ENCODE measurements at regions not wholly inside any gene's neighbourhood (a gene's known extent, or its start where the extent isn't known, plus 50 kb on each side); places are given as distances from the start of the nearest gene placed in this dataset.

- in situ Hi-C loops (cut with MboI; ENCODE audit: low sequenced_read_pairs, unreplicated experiment) = no loop called here
- TF ChIP-seq CTCF (IDR thresholded peaks at IDR 0.05; ENCODE audit: borderline replicate concordance, control extremely low read depth, extremely low read depth, insufficient read depth, missing control alignments) = no peak
- DNase-seq (ENCODE audit: low spot score) = no peak
Measured at GRCh38 chr4:96786306-96786705, 946.4 kb downstream of the PDHA2 start.

- no peak for DNase-seq (ENCODE audit: low spot score)
- in situ Hi-C loops (cut with MboI; ENCODE audit: low sequenced_read_pairs, unreplicated experiment) = no loop called here
- TF ChIP-seq CTCF (IDR thresholded peaks at IDR 0.05; ENCODE audit: borderline replicate concordance, control extremely low read depth, extremely low read depth, insufficient read depth, missing control alignments) = no peak
Measured at GRCh38 chr4:96787766-96788165, 947.9 kb downstream of the PDHA2 start.

- no peak for TF ChIP-seq CTCF (IDR thresholded peaks at IDR 0.05; ENCODE audit: borderline replicate concordance, control extremely low read depth, extremely low read depth, insufficient read depth, missing control alignments)
- DNase-seq (ENCODE audit: low spot score) = no peak
- in situ Hi-C loops (cut with MboI; ENCODE audit: low sequenced_read_pairs, unreplicated experiment) = no loop called here
Measured at GRCh38 chr4:96809563-96809962, 969.7 kb downstream of the PDHA2 start.

GRCh38 chr4:96827086-96827485 lies 987.2 kb downstream of the PDHA2 start:
- TF ChIP-seq CTCF (IDR thresholded peaks at IDR 0.05; ENCODE audit: borderline replicate concordance, control extremely low read depth, extremely low read depth, insufficient read depth, missing control alignments) = no peak
- no peak for DNase-seq (ENCODE audit: low spot score)
- in situ Hi-C loops (cut with MboI; ENCODE audit: low sequenced_read_pairs, unreplicated experiment) = no loop called here

GRCh38 chr4:96833831-96834230 lies 993.9 kb downstream of the PDHA2 start:
- DNase-seq (ENCODE audit: low spot score) = no peak
- in situ Hi-C loops (cut with MboI; ENCODE audit: low sequenced_read_pairs, unreplicated experiment) = no loop called here
- no peak for TF ChIP-seq CTCF (IDR thresholded peaks at IDR 0.05; ENCODE audit: borderline replicate concordance, control extremely low read depth, extremely low read depth, insufficient read depth, missing control alignments)

GRCh38 chr4:96835991-96836390 lies 996.1 kb downstream of the PDHA2 start:
- DNase-seq (ENCODE audit: low spot score) = no peak
- in situ Hi-C loops (cut with MboI; ENCODE audit: low sequenced_read_pairs, unreplicated experiment) = no loop called here
- TF ChIP-seq CTCF (IDR thresholded peaks at IDR 0.05; ENCODE audit: borderline replicate concordance, control extremely low read depth, extremely low read depth, insufficient read depth, missing control alignments) = no peak

- DNase-seq (ENCODE audit: low spot score) = no peak
- in situ Hi-C loops (cut with MboI; ENCODE audit: low sequenced_read_pairs, unreplicated experiment) = no loop called here
- TF ChIP-seq CTCF (IDR thresholded peaks at IDR 0.05; ENCODE audit: borderline replicate concordance, control extremely low read depth, extremely low read depth, insufficient read depth, missing control alignments) = no peak
Measured at GRCh38 chr4:96839441-96839840, 999.5 kb downstream of the PDHA2 start.

Data from GM13976 (cell line).